ENCODE measurements at regions not wholly inside any gene's neighbourhood (a gene's known extent, or its start where the extent isn't known, plus 50 kb on each side); places are given as distances from the start of the nearest gene placed in this dataset.

DNA sequence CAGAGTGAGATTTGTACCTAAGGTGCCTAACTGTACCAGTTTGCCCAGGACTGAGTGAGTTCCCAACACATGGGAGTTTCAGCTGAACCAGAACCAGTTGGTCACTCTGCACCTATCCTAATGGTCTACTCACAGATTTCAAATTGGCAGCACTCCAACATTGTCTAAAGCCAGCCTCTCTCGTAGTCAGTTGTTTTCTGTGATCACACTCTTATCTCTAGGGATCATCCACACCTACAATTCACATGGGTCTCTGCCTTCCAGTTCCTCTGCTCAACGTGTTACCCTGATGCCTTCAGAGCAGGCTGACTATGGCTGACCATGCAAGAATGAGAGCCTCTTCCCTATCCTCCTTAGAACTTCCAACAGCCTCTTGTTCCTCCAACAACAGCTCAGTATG lies 624.8 kb downstream of the NTRK3 start (continued):
- TF ChIP-seq, protein P1, sequence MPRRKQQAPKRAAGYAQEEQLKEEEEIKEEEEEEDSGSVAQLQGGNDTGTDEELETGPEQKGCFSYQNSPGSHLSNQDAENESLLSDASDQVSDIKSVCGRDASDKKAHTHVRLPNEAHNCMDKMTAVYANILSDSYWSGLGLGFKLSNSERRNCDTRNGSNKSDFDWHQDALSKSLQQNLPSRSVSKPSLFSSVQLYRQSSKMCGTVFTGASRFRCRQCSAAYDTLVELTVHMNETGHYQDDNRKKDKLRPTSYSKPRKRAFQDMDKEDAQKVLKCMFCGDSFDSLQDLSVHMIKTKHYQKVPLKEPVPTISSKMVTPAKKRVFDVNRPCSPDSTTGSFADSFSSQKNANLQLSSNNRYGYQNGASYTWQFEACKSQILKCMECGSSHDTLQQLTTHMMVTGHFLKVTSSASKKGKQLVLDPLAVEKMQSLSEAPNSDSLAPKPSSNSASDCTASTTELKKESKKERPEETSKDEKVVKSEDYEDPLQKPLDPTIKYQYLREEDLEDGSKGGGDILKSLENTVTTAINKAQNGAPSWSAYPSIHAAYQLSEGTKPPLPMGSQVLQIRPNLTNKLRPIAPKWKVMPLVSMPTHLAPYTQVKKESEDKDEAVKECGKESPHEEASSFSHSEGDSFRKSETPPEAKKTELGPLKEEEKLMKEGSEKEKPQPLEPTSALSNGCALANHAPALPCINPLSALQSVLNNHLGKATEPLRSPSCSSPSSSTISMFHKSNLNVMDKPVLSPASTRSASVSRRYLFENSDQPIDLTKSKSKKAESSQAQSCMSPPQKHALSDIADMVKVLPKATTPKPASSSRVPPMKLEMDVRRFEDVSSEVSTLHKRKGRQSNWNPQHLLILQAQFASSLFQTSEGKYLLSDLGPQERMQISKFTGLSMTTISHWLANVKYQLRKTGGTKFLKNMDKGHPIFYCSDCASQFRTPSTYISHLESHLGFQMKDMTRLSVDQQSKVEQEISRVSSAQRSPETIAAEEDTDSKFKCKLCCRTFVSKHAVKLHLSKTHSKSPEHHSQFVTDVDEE (CRISPR knock-in tag; IDR thresholded peaks at IDR 0.05): no peak
- TF ChIP-seq ARNTL (CRISPR knock-in tag; IDR thresholded peaks at IDR 0.05; ENCODE audit: borderline replicate concordance, low read depth): no peak
- TF ChIP-seq SNAI2 (CRISPR knock-in tag; IDR thresholded peaks at IDR 0.05): no peak
- no peak for TF ChIP-seq ZFP3 (CRISPR knock-in tag; IDR thresholded peaks at IDR 0.05)

DNA sequence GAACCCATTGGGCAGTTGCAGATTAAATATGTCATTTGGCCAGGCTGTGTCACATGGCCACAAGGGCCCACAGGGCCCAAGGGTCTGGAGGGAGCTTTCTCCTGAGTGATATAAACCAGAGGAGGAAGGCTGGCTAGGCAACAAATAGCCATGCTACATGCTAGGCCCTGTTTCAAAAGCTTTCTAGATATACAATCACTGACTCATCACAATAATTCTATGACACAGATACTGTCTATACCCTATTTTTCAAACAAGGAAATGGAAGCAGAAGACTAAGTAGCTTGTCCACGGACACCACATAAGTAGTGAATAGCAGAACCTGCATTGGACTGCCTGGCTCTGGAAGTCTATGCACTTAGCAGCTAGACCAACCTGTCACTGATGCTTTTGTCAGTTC lies 625.4 kb downstream of the NTRK3 start:
- TF ChIP-seq BACH2 (CRISPR knock-in tag; IDR thresholded peaks at IDR 0.05; ENCODE audit: borderline replicate concordance): no peak
- TF ChIP-seq OSR1 (CRISPR knock-in tag; IDR thresholded peaks at IDR 0.05): no peak
- no peak for TF ChIP-seq ZNF70 (CRISPR knock-in tag; IDR thresholded peaks at IDR 0.05)
- TF ChIP-seq RARB (CRISPR knock-in tag; IDR thresholded peaks at IDR 0.05): no peak
- no peak for TF ChIP-seq CSRNP3 (CRISPR knock-in tag; IDR thresholded peaks at IDR 0.05)
- TF ChIP-seq ZFP30 (CRISPR knock-in tag; IDR thresholded peaks at IDR 0.05): no peak
- no peak for ATAC-seq

DNA sequence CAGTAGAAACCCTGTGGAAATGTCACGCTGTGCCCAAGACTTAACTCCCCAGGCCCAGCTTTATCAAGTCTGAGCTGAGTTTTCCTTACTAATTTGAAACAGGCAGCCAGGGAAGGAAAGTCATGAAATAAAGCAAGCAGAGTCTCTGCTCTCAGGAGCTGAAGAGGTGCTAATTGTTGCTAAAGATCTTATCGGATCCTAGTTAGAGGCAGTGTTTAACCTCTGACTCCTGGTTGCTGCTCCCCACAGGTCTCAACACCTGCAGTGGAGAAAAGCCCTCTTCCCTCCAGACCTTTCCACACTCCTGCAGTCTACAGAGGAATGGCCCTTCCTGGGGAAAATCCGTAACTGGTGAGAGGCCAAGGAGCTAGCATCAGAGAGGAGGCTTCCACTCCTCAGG lies 628.2 kb downstream of the NTRK3 start:
- TF ChIP-seq PPARA (CRISPR knock-in tag; IDR thresholded peaks at IDR 0.05; ENCODE audit: borderline replicate concordance) (no peak), ZNF565 (CRISPR knock-in tag; conservative IDR thresholded peaks at IDR 0.05; ENCODE audit: low read depth) (no peak)
- no peak for ATAC-seq

DNA sequence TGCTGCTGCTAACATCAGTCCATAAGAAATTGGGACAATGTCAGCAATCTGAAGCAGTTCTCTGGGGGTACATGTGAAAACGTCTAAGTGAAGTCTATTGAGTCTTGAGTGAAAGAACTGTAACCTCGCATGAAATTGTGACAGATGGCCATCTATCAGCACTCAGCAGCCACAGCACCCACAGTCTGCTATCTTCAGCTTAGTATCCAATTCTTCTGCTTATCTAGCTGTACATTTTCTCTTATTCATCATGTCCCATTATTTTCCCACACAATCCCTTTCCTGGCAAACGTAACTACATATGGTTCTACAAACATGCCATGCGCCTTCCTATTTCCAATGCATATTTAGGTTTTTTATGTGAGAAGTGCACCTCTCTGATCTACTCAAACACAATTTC lies 629.7 kb downstream of the NTRK3 start:
- ATAC-seq: no peak
- no peak for TF ChIP-seq GLIS3 (CRISPR knock-in tag; IDR thresholded peaks at IDR 0.05)
- TF ChIP-seq SNAI2 (CRISPR knock-in tag; IDR thresholded peaks at IDR 0.05): no peak
- TF ChIP-seq CREB5 (CRISPR knock-in tag; IDR thresholded peaks at IDR 0.05; ENCODE audit: low read depth): no peak
- TF ChIP-seq ZNF70 (CRISPR knock-in tag; IDR thresholded peaks at IDR 0.05): no peak
- no peak for TF ChIP-seq ZFP3 (CRISPR knock-in tag; IDR thresholded peaks at IDR 0.05)
- TF ChIP-seq OSR1 (CRISPR knock-in tag; IDR thresholded peaks at IDR 0.05): no peak
- TF ChIP-seq RARB (CRISPR knock-in tag; IDR thresholded peaks at IDR 0.05): no peak
- no peak for TF ChIP-seq ZFP30 (CRISPR knock-in tag; IDR thresholded peaks at IDR 0.05)
- no peak for TF ChIP-seq PPARA (CRISPR knock-in tag; IDR thresholded peaks at IDR 0.05; ENCODE audit: borderline replicate concordance)
- no peak for TF ChIP-seq ZNF565 (CRISPR knock-in tag; conservative IDR thresholded peaks at IDR 0.05; ENCODE audit: low read depth)

GRCh38 chr15:87623832-87624231 lies 632.7 kb downstream of the NTRK3 start:
- no peak for ATAC-seq
- TF ChIP-seq CREB5 (CRISPR knock-in tag; IDR thresholded peaks at IDR 0.05; ENCODE audit: low read depth): no peak
- TF ChIP-seq OSR1 (CRISPR knock-in tag; IDR thresholded peaks at IDR 0.05): no peak
- no peak for TF ChIP-seq ZFP3 (CRISPR knock-in tag; IDR thresholded peaks at IDR 0.05)
- no peak for TF ChIP-seq CSRNP3 (CRISPR knock-in tag; IDR thresholded peaks at IDR 0.05)
- TF ChIP-seq ZNF70 (CRISPR knock-in tag; IDR thresholded peaks at IDR 0.05): no peak
- no peak for TF ChIP-seq ARNTL (CRISPR knock-in tag; IDR thresholded peaks at IDR 0.05; ENCODE audit: borderline replicate concordance, low read depth)
- no peak for TF ChIP-seq ZNF8 (CRISPR knock-in tag; IDR thresholded peaks at IDR 0.05)
- no peak for TF ChIP-seq GLIS3 (CRISPR knock-in tag; IDR thresholded peaks at IDR 0.05)
- no peak for TF ChIP-seq BACH2 (CRISPR knock-in tag; IDR thresholded peaks at IDR 0.05; ENCODE audit: borderline replicate concordance)
- TF ChIP-seq TOX (CRISPR knock-in tag; IDR thresholded peaks at IDR 0.05; ENCODE audit: borderline replicate concordance): no peak

Data from SK-N-SH treated with all-trans-retinoic acid at 6 μM for 48 hours (cell line).